GM19035 (cell line): ENCODE measurements at regions not wholly inside any gene's neighbourhood (a gene's known extent, or its start where the extent isn't known, plus 50 kb on each side); places are given as distances from the start of the nearest gene placed in this dataset.
"Not testable (repeated sequence)": the region's sequence is repeated elsewhere in the genome, so short reads cannot be mapped to it uniquely, and the experiment has no call there.

Source experiments
- ATAC-seq: cut with Tn5 transposase; IDR thresholded peaks from one replicate; pipeline ENCODE4 v1.9.1; 2021; ENCODE audit not compliant: unreplicated experiment

DNA sequence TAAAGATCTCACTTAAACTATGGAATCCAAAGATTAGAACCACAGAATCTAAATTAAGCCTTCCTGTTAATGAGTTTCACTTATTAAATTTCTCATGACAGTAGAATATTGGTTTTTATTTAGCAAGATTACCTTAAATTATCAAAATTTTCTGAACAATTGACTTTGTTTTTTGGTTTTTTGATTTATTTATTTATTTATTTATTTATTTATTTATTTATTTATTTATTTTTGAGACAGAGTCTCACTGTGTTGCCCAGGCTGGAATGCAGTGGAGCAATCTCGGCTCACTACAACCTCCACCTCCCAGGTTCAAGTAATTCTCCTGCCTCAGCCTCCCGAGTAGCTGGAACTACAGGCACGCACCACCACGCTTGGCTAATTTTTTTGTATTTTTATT, 538.6 kb downstream of the AMY1C start:
- ATAC-seq, result not testable (repeated sequence)

DNA sequence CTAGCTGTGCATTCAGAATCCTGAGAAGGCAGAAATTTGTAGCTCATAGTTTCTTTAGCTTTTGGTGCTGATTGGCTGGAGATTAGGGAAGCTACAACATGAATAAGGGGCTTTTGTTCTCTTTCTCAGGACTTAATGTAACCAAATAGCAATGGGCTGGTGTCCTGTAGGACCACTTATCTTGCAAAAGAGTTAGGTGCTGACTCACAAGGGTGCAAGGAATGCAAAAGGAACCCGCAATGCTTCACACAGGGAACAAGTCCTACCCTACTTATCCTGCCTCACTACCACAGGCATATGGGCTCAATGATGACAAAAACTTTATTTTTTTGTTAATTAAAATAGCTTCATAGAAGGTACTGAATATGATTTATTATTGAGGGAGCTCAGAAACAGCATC, 541.5 kb downstream of the AMY1C start:
- no peak for ATAC-seq

DNA sequence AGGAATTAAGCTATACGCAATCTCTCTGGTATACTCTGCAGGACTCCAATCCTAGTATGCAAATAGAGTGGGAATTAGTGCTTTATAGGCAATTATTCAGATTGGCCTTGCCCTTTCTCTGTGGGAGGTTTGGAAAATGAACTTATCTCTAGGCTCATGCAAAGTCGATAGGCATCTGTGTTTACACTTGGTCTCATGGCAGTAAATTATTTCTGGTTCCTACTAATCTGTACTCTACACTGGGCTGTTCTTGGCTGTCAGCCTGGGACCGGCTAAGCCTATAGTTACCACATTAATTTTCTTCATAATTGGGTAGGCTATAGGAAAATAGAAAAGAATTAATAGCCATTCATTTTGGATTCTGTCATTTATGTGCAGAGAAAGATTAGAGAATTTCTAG, 544.6 kb downstream of the AMY1C start:
- no peak for ATAC-seq

DNA sequence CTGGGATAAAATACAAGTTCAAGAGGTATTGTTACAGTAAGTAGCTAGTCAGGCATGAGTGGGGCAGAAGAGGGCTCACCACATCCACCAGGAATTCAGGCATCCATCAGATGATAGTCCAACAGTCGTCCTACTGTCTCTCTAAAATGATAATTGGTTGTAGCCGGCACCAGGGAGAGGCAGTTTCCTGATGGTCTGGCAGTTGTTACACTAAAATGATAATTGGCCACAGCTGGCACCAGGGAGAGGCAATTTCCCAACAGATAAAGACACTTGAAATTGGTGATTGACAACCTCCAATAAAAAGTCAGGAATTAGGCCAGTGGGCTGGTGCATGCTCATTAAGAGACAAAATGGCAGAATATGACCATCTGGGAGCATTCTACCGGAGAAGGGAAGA, 545.8 kb downstream of the AMY1C start:
- no peak for ATAC-seq

DNA sequence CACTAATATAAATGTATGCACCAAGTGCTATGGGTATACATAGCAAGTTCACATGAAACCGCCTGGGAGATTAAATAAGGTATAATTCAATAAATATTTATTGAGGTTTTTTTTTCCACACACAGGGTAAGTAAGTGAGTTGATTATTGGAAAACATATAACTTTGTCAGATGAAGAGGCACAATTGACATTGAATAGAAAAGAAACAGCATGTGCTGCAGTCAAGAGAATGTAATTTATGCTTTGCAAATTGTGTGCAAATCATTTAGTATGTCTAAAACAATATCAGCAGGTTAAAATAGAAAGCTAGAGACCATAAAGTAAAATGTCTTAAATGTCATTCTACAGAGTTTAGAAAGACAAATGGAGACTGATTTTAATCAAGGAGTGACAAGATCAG, 560.0 kb downstream of the AMY1C start:
- ATAC-seq, result no peak

DNA sequence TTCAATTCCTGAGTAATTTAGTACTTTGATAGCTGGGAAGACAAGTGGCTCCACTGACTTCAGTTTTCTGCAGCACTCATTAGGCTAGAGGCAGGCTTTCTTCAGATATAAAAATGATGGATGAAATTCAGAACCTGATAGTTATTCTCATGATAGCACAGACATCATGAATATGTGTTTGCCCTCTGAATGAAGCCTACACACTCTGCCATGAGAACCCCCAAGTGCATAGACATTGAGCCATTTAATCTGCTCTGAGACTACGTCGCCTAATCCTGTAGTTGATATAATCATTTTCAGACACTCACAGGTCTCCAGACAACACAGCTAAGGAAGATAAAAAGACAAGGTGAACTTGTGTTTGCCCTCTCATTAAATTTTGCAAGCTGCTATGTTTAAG, 566.1 kb downstream of the AMY1C start:
- ATAC-seq, result no peak

DNA sequence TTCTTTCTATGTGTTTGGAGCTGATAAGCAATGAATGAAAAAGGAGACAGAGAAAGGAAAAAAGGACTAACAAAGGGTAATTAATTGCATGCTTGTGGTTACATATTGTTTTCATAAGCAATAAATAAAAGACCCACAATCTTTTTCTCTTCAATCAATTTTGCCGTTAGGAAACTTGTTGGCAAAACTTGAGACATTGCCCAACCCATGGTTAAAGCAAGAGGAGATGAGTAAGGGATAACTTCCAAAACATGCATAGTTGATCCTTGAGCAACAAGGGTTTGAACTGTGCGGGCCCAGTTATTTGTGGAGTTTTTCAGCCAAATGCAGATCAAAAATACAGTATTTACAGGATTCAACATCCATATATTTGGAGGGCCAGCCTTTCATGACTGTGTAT, 572.4 kb downstream of the AMY1C start:
- no peak for ATAC-seq

DNA sequence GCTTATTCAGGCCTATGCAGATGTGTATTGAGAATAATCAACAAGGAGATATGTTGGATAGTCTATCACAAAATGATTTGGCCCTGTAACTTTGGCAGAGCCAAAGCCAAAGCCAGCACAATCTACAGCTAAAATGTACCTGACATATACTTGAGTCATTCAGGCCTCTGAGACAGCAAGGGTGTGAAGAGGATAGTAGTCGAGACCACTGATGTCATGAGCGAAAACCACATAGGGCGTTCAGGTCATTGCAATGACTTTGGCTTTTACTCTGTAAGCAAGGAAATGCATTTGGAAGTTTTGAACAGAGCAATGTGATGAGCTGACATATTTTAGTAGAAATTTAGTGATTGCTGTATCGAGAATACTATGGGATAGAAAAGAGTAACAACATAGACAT, 579.6 kb downstream of the AMY1C start:
- no peak for ATAC-seq

DNA sequence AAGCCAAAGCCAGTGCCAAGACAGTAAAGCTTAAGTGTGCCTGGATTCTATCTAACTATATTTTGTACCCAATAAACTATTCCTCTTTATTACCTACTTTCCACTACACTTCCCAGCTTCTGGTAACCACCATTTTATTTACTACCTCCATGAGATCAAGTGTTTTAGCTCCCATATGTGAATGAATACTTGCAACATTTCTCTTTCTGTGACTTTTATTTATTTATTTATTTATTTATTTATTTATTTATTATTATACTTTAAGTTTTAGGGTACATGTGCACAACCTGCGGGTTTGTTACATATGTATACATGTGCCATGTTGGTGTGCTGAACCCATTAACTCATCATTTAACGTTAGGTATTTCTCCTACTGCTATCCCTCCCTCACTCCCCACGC, 582.1 kb downstream of the AMY1C start:
- no peak for ATAC-seq

DNA sequence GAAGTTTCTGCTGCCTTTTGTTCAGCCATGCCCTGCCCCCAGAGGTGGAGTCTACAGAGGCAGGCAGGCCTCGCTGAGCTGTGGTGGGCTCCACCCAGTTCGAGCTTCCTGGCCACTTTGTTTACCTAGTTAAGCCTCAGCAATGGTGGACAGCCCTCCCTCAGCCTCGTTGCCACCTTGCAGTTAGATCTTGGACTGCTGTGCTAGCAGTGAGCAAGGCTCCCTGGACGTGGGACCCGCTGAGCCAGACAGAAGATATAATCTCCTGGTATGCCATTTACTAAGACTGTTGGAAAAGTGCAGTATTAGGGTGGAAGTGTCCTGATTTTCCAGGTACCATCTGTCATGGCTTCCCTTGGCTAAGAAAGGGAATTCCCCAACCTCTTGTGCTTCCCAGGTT, 588.2 kb downstream of the AMY1C start:
- ATAC-seq, result not testable (repeated sequence)

DNA sequence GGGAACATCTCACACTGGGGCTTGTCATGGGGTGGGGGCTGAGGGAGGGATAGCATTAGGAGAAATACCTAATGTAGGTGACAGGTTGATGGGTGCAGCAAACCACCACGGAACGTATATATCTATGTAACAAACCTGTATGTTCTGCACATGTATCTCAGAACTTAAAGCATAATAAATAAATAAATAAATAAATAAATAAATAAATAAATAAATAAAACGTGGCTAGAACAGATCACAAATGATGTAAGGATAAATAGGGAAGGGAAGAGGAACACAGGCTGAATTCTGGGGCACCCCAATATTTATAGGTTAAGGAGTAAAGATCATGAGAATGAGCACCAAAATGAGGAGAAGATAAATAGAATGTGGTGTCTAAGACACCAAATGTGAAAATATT, 592.2 kb downstream of the AMY1C start:
- ATAC-seq, result no peak

DNA sequence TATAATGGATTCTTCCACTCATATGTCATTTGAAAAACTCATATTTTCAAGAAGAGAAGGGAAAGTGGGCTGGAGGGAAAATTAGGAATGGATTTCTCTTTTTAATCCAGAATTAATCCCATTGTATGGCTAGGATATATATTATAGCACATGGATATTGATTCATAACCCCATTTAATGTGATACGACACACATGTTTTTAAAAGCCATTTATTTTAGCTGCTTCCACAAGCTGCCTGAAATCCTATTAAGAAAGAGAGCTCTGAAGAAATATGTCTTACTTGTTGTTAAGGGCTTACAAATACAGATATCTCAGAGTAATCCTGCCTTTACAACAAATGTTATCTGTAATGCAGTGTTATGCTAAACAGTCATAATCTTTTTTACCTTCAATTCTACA, 598.6 kb downstream of the AMY1C start:
- no peak for ATAC-seq

DNA sequence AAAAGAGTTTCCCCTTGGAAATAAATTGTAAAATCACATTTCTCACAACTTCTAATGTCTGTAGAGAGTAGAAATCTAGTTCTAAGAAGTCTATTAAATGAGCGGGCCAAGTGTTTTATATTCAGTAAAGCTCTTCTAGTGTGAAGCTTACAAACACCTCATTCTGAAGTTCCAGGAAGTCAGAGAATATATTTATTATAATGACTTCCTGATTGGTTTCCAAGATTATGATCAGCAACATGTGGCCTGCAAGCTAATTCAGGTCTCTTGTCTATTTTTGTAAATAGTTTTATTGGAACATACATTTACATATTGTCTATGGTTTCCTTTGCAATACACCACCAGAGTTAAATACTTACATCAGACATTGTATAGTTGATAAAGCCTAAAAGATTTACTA, 603.9 kb downstream of the AMY1C start:
- no peak for ATAC-seq

DNA sequence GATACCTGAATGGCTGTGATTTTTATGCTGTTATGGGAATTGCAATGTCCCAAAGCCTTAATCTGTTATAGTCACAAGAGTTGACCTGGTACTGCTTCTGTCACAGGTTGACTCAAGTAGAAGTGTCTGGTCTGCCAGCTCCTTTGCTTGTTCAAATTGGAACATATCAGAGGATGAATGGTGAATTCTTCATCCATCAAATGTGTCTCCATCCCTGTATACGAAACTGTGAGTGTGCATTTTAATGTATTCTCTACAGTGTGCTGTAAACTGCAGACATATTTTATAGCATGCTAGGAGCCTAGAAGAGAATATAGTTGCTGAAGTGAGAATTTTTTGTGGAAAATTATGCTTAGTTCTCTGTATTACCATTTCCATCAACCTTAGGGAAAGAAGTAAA, 608.4 kb downstream of the AMY1C start:
- ATAC-seq, result no peak

DNA sequence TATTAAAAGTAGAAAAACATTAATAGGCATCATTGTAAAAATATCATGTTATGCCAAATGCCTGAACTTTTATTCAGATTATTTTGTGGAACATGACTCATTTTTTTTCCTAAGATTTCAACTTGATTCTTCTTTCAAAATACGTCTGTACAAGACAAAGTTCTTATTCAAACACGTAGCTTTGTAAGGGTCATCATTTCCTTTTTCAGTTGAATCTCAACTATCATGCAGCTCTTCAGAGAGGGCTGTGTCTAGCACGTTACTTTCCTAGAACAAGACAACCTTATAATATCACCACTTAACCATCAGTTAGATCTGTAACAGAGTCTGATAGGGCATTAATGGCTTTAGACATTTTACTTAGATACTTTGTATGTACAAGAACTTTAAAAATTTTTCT, 608.9 kb downstream of the AMY1C start:
- ATAC-seq, result no peak

DNA sequence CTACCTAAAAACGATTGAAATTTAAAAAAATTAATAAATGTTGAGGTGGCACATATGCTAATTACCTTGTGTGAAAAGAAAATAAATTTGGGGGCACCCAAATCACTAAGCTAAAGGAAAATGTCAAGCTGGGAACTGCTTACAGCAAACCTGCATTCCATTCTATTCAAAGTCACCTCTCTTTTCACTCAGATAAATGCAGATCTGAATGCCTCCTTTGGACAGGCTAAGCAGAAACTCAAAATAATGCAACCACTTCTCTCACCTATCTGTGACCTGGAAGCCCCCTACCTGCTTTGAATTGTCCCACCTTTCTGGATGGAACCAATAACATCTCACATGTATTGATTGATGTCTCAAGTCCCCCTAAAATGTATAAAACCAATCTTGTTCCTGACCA, 628.7 kb downstream of the AMY1C start:
- no peak for ATAC-seq

DNA sequence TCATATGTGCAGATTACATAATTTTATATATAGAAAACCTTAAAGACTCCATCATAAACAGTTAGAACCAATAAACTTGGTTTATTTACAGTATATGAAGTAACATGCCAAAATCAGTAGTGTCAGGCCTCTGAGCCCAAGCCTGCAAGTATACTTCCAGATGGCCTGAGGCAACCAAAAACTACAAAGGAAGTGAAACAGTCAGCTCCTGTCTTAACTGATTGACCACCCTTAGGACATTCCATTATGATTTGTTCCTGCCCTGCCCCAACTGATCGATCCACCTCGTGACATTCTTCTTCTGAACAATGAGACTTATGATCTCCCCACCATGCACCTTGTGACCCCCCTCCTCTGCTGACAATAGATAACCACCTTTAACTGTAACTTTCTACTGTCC, 630.3 kb downstream of the AMY1C start:
- no peak for ATAC-seq

DNA sequence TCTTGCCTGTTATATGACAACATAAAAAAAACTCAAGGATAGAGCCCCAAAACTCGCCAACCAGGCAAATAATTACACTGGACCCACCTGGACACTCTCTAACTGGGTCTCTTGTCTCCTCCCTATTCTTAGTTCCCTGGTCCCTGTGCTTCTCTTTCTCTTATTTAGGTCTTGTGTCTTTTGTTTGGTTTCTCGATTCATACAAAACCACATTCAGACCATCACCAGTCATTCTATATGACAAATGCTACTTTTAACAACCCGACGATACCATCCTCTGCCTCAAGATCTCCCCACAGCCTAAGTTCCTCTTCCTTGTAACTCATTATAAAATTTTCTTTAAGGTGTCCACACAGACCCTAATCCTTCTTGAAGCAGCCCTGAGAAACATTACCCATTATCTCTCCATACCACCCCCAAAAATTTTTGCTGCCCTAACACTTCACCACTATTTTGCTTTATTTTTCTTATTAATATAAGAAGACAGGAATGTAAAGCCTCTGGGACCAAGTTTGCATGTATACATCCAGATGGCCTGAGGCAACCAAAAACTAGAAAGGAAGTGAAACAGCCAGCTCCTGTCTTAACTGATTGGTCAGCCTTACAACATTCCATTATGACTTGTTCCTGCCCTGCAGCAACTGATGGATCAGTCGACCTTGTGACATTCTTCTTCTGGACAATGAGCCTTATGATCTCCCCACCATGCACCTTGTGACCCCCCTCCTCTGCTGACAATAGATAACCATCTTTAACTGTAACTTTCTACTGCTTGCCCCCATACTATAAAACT, 638.2 kb downstream of the AMY1C start:
- ATAC-seq, result no peak

DNA sequence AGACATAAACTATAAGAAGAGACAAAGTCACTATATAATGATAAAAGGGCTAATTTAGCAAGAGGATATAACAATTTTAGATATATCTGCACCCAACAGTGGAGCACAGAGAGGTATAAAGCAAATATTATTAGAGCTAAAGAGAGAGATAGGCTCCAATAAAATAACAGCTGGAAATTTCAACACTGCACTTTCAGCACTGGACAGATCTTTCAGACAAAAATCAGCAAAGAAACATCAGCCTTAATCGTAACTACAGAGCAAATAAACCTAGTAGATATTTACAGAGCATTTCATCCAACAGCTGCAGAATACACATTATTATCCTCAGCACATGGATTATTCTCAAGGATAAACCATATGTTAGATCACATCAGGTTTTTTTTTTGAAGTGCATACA, 642.9 kb downstream of the AMY1C start:
- no peak for ATAC-seq

DNA sequence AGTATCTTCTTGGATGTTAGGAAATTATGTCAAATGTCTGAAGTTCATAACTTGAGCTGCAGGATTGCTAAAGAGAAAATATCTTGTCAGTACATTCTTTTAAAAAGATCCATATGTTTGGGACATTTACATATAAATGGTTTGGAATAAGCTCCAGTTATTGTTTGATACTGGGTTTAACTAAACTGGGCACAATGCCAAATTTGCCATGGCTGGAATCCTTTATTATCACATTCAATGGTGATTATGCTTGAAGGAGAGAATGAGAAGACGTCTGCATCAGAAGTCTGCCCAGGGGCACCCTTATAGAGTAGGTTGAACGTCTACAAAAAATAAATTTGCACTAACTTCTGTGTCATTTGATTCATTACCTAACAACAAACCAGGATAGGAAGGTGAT, 652.5 kb downstream of the AMY1C start:
- ATAC-seq, result no peak

DNA sequence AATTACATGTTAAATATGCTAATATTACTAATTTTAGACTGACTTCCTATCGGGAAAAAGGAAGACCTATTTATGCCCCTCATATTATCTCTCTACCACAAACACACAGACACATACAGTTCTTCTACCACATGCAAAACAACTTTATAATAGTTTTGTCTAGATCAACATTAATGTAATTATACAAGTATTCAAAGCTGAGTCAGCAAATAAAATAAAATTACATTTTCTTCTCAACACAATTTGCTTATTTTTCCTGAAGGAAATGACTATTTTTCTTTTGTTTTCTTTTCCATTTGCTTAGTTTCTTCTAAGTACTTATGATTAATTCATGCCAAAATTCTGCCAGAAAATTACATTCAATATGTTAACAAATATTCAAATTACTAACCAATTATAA, 654.2 kb downstream of the AMY1C start:
- no peak for ATAC-seq

DNA sequence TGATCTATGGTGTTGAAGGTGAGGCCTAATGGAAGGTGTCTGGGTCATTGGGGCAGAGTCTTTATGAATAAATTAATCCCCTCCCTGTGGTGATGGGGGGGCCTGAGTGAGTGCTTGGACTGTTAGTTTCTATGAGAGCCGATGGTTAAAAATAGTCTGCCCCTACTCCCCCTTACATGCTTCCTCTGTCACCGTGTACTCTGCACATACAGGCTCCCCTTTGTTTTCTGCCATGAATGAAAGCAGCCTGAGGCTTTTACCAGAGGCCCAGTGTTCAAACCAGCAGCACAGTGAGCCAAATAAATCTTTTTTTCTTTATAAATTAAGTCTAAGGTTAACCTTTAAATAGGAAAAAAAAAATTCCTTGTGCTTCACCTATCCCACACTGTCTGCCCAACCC, 657.0 kb downstream of the AMY1C start:
- no peak for ATAC-seq

DNA sequence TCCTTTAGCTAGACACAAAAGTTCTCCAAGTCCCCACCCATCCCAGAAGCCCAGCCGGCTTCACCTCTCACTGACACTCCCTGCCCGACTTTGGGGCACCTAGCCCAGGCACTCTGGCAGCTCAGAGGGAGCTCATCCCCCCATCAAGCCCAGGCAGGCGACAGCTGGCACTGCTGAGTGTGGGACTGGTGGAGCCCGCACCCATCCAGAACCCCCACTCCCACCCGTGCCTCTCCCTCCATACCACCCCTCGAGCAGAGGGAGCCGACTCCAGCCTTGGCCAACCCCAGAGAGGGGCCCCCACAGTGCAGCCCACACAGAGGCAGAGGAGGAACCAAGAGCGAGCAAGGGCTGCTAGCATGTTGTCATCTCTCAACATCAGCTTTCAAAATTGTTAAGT, 658.6 kb downstream of the AMY1C start:
- ATAC-seq, result no peak
